HepG2 (cell line): ENCODE measurements at regions not wholly inside any gene's neighbourhood (a gene's known extent, or its start where the extent isn't known, plus 50 kb on each side); places are given as distances from the start of the nearest gene placed in this dataset.

Experiments
- ATAC-seq: fragments of 200-7000 bp; cut with Tn5 transposase; 3 replicates; pipeline ENCODE4 v1.9.1; 2020; ENCODE audit warnings: mild to moderate bottlenecking, moderate library complexity
- BruUV-seq: library from RNA; stranded (reverse); fragments of 400-500 nt; replicated peaks from 2 replicates; lab custom pipeline; 2021; lab: Mats Ljungman, UMichigan
- CTCF ChIA-PET: fragments of 300-600 bp; formaldehyde crosslinking; extraction: SDS; loops from one replicate; lab custom pipeline; 2021; ENCODE audit warnings: low total read pairs, inconsistent platforms, low intra/inter-chr PET ratio; lab: Yijun Ruan, JAX
- POLR2A ChIA-PET: fragments of 350-600 bp; sonication (Branson Sonifier 250); formaldehyde crosslinking; loops from one replicate; lab custom pipeline; 2020; ENCODE audit warnings: antibody characterized with exemption, inconsistent platforms; lab: Yijun Ruan, JAX
- DNase-seq: peaks from one replicate; pipeline ENCODE4 v3.0.0-alpha.2; 2015; ENCODE audit warnings: low spot score
- FAIRE-seq: peaks from 3 replicates; lab custom pipeline; 2011; peaks lifted over from hg19 to GRCh38; lab: Jason Lieb, UNC
- H2AFZ ChIP-seq: one replicate; pipeline ENCODE4 v1.6.1; 2011; ENCODE audit warnings: low read length, inconsistent platforms
- H3K27ac ChIP-seq: fragments of 300-600 bp; 3 replicates; pipeline ENCODE4 v1.8.0; 2011; ENCODE audit warnings: mixed run types, mild to moderate bottlenecking, mixed read lengths, low read length, inconsistent platforms; ENCODE audit not compliant: insufficient read depth; ENCODE audit errors: extremely low read length
- H3K27me3 ChIP-seq, 2 experiments: fragments of 200-600 bp in 1 of 2; 2 replicates in 1 of 2; 3 replicates in 1 of 2; pipeline versions ENCODE4 v1.6.0 to v1.8.0; 2011; ENCODE audit warnings: low read length in 2 of 2, mild to moderate bottlenecking in 2 of 2, moderate library complexity in 2 of 2, inconsistent platforms in 1 of 2; ENCODE audit not compliant: insufficient read depth in 2 of 2, control insufficient read depth in 1 of 2
- H3K36me3 ChIP-seq, 2 experiments: fragments of 200-600 bp in 1 of 2; replicated peaks in 1 of 2; 2 replicates in 1 of 2; 3 replicates in 1 of 2; pipeline versions ENCODE4 v1.5.1 to v1.8.0; 2011; ENCODE audit warnings: low read length in 2 of 2, inconsistent platforms in 1 of 2; ENCODE audit not compliant: insufficient read depth in 2 of 2, control insufficient read depth in 1 of 2
- H3K4me1 ChIP-seq: 2 replicates; pipeline ENCODE4 v1.5.1; 2012; ENCODE audit warnings: low read length, inconsistent platforms; ENCODE audit not compliant: insufficient read depth
- H3K4me2 ChIP-seq: 2 replicates; pipeline ENCODE4 v1.6.0; 2011; ENCODE audit warnings: low read depth, low read length, inconsistent platforms
- H3K4me3 ChIP-seq, 3 experiments: fragments of 200-600 bp in 1 of 3; sonication (generic), shearing (Covaris generic) in 1 of 3; replicated peaks in 1 of 3; 2 replicates each; pipeline ENCODE4 v1.5.1; 2011 to 2016; ENCODE audit warnings: low read length in 3 of 3, inconsistent platforms in 2 of 3, low read depth in 2 of 3, mild to moderate bottlenecking in 2 of 3, control low read depth in 1 of 3, mixed read lengths in 1 of 3; ENCODE audit not compliant: insufficient read depth in 1 of 3
- H3K79me2 ChIP-seq: one replicate; pipeline ENCODE4 v1.6.1; 2011; ENCODE audit warnings: low read length, inconsistent platforms; ENCODE audit not compliant: insufficient read depth
- H3K9ac ChIP-seq: 2 replicates; pipeline ENCODE4 v1.6.0; 2011; ENCODE audit warnings: mild to moderate bottlenecking, low read depth, low read length, inconsistent platforms; ENCODE audit not compliant: insufficient read depth
- H3K9me3 ChIP-seq: 2 replicates; pipeline ENCODE4 v1.5.1; 2012; ENCODE audit warnings: mild to moderate bottlenecking, low read length
- H4K20me1 ChIP-seq: 2 replicates; pipeline ENCODE4 v1.6.0; 2011; ENCODE audit warnings: inconsistent platforms, mild to moderate bottlenecking, low read length, moderate library complexity; ENCODE audit not compliant: insufficient read depth
- ARID4A ChIP-seq: sonication (generic); formaldehyde crosslinking; IDR thresholded peaks from 2 replicates; pipeline ENCODE4 v1.5.0; 2020; ENCODE audit warnings: mild to moderate bottlenecking, missing genetic modification reagents, borderline replicate concordance
- E2F1 ChIP-seq: sonication (generic); formaldehyde crosslinking; IDR thresholded peaks from 2 replicates; pipeline ENCODE4 v1.5.0; 2020; ENCODE audit warnings: missing genetic modification reagents
- SNAPC2 ChIP-seq: sonication (generic); formaldehyde crosslinking; IDR thresholded peaks from 2 replicates; pipeline ENCODE4 v1.8.1; 2022; ENCODE audit warnings: mild to moderate bottlenecking, missing genetic modification reagents
- SUZ12 ChIP-seq: fragments of 150-350 bp; IDR thresholded peaks from 2 replicates; pipeline ENCODE4 v1.6.1; 2014; ENCODE audit warnings: low read depth, low read length
- TRIM24 ChIP-seq: sonication (generic); formaldehyde crosslinking; IDR thresholded peaks from 2 replicates; pipeline ENCODE4 v1.8.0; 2022; ENCODE audit warnings: mild to moderate bottlenecking, missing genetic modification reagents
- ZNF30 ChIP-seq: sonication (generic); formaldehyde crosslinking; IDR thresholded peaks from 2 replicates; pipeline ENCODE4 v1.5.0; 2020; ENCODE audit warnings: mild to moderate bottlenecking, missing genetic modification reagents
- ZNF496 ChIP-seq: sonication (generic); formaldehyde crosslinking; IDR thresholded peaks from 2 replicates; pipeline ENCODE4 v1.8.1; 2023; ENCODE audit warnings: mild to moderate bottlenecking, moderate library complexity, missing genetic modification reagents; ENCODE audit not compliant: insufficient replicate concordance
- WGBS: methylation state at CpG from one replicate; pipeline ENCODE4 v1.1.6; 2017; ENCODE audit warnings: low lambda C conversion rate; 5-methylcytosine and 5-hydroxymethylcytosine counted together
- in situ Hi-C: cut with HindIII; loops from 2 replicates; pipeline ENCODE4 v1.10.0; 2017; ENCODE audit warnings: low pct_unique_long_range_greater_than_20kb; ENCODE audit not compliant: extremely low pct_ligation_motif_present
- intact Hi-C: fragments of 100-400 bp; cut with micrococcal nuclease; formaldehyde crosslinking; loops from one replicate; pipeline ENCODE4 v1.10.0; 2022; ENCODE audit not compliant: unreplicated experiment

- H3K4me3 ChIP-seq: no peak overlapping the region
- no peak overlapping the region for H2AFZ ChIP-seq
- no peaks in the 10 kb centered on the region for H3K9me3 ChIP-seq
- FAIRE-seq (no peak), DNase-seq (no peak), ATAC-seq (no peak)
- no TSS peak for BruUV-seq
- no peaks in the 10 kb centered on the region for H3K79me2 ChIP-seq
- H3K9ac ChIP-seq: no peak overlapping the region
- H3K4me1 ChIP-seq: no peaks in the 10 kb centered on the region
- ChIA-PET POLR2A (no interaction called here), CTCF (no interaction called here)
- H3K27me3 ChIP-seq: peaks cover 3 to 27% of the 10 kb centered on the region in 2 experiments; a peak in 3 of 5 replicates
- no peaks in the 10 kb centered on the region for H3K36me3 ChIP-seq
- no peak overlapping the region for H3K27ac ChIP-seq
- WGBS: 1% methylated on average over 4 of the region's 4 CpGs
- H3K4me2 ChIP-seq: no peak overlapping the region
- in situ Hi-C loops: no loop called here
- no peaks in the 10 kb centered on the region for H4K20me1 ChIP-seq
- no peak for TF ChIP-seq E2F1
- no peak for TF ChIP-seq ARID4A (CRISPR knock-in tag)
- TF ChIP-seq SNAPC2 (CRISPR knock-in tag): no peak
- no peak for TF ChIP-seq ZNF30 (CRISPR knock-in tag)
- TF ChIP-seq SUZ12: no peak
- no peak for TF ChIP-seq ZNF496 (CRISPR knock-in tag)
- no peak for TF ChIP-seq TRIM24 (CRISPR knock-in tag)
- intact Hi-C loops: no loop called here
Measured at GRCh38 chr12:131249246-131250027, 295.7 kb downstream of the ADGRD1 start.
